ENCODE measurements at regions not wholly inside any gene's neighbourhood (a gene's known extent, or its start where the extent isn't known, plus 50 kb on each side); places are given as distances from the start of the nearest gene placed in this dataset.

GRCh38 chr11:112809429-112809828 lies 151.8 kb upstream of the NCAM1 start:
- Mint-ChIP-seq H3K36me3 (ENCODE audit: low read depth) (no peaks in the 10 kb centered on the region), H3K27ac (no peak overlapping the region), H3K27me3 (ENCODE audit: low read depth, poor library complexity) (peaks cover 6% of the 10 kb centered on the region), H3K9me3 (peaks cover 12% of the 10 kb centered on the region), H3K4me1 (peaks cover 52% of the 10 kb centered on the region), H3K4me3 (no peak overlapping the region)
- TF ChIP-seq, protein P1, sequence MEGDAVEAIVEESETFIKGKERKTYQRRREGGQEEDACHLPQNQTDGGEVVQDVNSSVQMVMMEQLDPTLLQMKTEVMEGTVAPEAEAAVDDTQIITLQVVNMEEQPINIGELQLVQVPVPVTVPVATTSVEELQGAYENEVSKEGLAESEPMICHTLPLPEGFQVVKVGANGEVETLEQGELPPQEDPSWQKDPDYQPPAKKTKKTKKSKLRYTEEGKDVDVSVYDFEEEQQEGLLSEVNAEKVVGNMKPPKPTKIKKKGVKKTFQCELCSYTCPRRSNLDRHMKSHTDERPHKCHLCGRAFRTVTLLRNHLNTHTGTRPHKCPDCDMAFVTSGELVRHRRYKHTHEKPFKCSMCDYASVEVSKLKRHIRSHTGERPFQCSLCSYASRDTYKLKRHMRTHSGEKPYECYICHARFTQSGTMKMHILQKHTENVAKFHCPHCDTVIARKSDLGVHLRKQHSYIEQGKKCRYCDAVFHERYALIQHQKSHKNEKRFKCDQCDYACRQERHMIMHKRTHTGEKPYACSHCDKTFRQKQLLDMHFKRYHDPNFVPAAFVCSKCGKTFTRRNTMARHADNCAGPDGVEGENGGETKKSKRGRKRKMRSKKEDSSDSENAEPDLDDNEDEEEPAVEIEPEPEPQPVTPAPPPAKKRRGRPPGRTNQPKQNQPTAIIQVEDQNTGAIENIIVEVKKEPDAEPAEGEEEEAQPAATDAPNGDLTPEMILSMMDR (IDR thresholded peaks at IDR 0.05), result no peak
- DNase-seq, result no peak

- no peak overlapping the region for H3K27ac Mint-ChIP-seq
- H3K9me3 Mint-ChIP-seq, result peaks cover 12% of the 10 kb centered on the region
- H3K27me3 Mint-ChIP-seq (ENCODE audit: low read depth, poor library complexity), result peaks cover 6% of the 10 kb centered on the region
- TF ChIP-seq, protein P1 (IDR thresholded peaks at IDR 0.05), result no peak
- H3K36me3 Mint-ChIP-seq (ENCODE audit: low read depth), result no peaks in the 10 kb centered on the region
- no peak for DNase-seq
- no peak overlapping the region for H3K4me3 Mint-ChIP-seq
- peaks cover 41% of the 10 kb centered on the region for H3K4me1 Mint-ChIP-seq
These were observed 150.3 kb upstream of the NCAM1 start for GRCh38 chr11:112810951-112811350.

GRCh38 chr11:112811783-112812182 lies 149.4 kb upstream of the NCAM1 start:
- peaks cover 12% of the 10 kb centered on the region for H3K9me3 Mint-ChIP-seq
- no peak for DNase-seq
- H3K4me1 Mint-ChIP-seq, result peaks cover 32% of the 10 kb centered on the region
- no peaks in the 10 kb centered on the region for H3K36me3 Mint-ChIP-seq (ENCODE audit: low read depth)
- peaks cover 6% of the 10 kb centered on the region for H3K27me3 Mint-ChIP-seq (ENCODE audit: low read depth, poor library complexity)
- TF ChIP-seq, protein P1 (IDR thresholded peaks at IDR 0.05), result no peak
- H3K27ac Mint-ChIP-seq, result no peak overlapping the region
- no peak overlapping the region for H3K4me3 Mint-ChIP-seq

- H3K36me3 Mint-ChIP-seq (ENCODE audit: low read depth), result no peaks in the 10 kb centered on the region
- no peak for DNase-seq
- H3K9me3 Mint-ChIP-seq, result peaks cover 12% of the 10 kb centered on the region
- no peak overlapping the region for H3K27ac Mint-ChIP-seq
- peaks cover 25% of the 10 kb centered on the region for H3K4me1 Mint-ChIP-seq
- peaks cover 6% of the 10 kb centered on the region for H3K27me3 Mint-ChIP-seq (ENCODE audit: low read depth, poor library complexity)
- TF ChIP-seq, protein P1 (IDR thresholded peaks at IDR 0.05), result no peak
- no peak overlapping the region for H3K4me3 Mint-ChIP-seq
These were observed 148.5 kb upstream of the NCAM1 start for GRCh38 chr11:112812729-112813128.

GRCh38 chr11:112814168-112814567 lies 147.1 kb upstream of the NCAM1 start:
- Mint-ChIP-seq H3K4me3 (no peak overlapping the region), H3K27me3 (ENCODE audit: low read depth, poor library complexity) (peaks cover 3% of the 10 kb centered on the region), H3K27ac (no peak overlapping the region), H3K9me3 (peaks cover 12% of the 10 kb centered on the region), H3K4me1 (peaks cover 17% of the 10 kb centered on the region), H3K36me3 (ENCODE audit: low read depth) (no peaks in the 10 kb centered on the region)
- TF ChIP-seq, protein P1 (IDR thresholded peaks at IDR 0.05), result no peak
- no peak for DNase-seq

DNA sequence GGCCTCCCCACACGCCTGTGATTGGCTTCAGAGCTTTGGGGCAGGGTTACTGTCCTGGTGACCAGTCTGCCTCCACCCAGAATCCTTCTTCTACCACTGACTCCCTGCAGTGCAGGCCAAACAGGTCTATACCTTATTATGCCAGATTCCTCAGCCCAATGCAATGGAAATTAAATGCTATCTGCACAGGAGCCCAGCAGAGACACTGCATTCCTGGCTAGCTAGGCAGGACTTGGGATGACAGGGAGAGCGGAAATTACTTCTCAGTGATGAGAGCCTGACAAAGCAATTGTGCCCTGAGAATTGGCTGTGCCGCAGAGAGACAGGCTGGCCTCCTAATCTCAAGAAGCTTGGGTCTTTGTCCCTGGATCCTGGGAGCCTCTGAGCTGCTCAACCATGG lies 143.8 kb upstream of the NCAM1 start:
- Mint-ChIP-seq H3K36me3 (ENCODE audit: low read depth) (no peaks in the 10 kb centered on the region), H3K27ac (no peak overlapping the region), H3K4me1 (peaks cover 8% of the 10 kb centered on the region), H3K4me3 (no peak overlapping the region), H3K9me3 (peaks cover 24% of the 10 kb centered on the region), H3K27me3 (ENCODE audit: low read depth, poor library complexity) (peaks cover 9% of the 10 kb centered on the region)
- no peak for DNase-seq
- TF ChIP-seq, protein P1 (IDR thresholded peaks at IDR 0.05), result no peak

All from nephron progenitor cell (in vitro differentiated cells).